ENCODE measurements at regions not wholly inside any gene's neighbourhood (a gene's known extent, or its start where the extent isn't known, plus 50 kb on each side); places are given as distances from the start of the nearest gene placed in this dataset.

DNA sequence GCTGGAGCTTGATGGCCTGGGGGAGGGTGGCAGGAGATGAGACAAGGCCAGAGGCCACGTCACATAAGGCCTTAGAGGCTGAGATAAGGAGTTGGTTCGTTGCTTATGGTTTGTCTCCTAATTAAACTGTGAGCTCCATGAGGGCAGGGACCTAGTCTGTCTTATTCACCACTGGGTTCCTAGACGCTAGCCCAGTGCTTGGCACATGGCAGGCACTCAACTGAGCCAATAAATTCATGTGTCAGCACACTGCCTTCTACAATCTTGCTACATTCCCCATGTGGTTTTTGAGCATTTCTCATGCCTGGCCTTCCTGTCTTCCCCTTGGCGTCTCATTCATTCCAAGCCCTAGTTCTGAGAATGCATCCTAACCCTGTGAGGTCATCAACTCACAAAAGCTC, 92.5 kb upstream of the MED13L start:
- TF ChIP-seq, protein P1, sequence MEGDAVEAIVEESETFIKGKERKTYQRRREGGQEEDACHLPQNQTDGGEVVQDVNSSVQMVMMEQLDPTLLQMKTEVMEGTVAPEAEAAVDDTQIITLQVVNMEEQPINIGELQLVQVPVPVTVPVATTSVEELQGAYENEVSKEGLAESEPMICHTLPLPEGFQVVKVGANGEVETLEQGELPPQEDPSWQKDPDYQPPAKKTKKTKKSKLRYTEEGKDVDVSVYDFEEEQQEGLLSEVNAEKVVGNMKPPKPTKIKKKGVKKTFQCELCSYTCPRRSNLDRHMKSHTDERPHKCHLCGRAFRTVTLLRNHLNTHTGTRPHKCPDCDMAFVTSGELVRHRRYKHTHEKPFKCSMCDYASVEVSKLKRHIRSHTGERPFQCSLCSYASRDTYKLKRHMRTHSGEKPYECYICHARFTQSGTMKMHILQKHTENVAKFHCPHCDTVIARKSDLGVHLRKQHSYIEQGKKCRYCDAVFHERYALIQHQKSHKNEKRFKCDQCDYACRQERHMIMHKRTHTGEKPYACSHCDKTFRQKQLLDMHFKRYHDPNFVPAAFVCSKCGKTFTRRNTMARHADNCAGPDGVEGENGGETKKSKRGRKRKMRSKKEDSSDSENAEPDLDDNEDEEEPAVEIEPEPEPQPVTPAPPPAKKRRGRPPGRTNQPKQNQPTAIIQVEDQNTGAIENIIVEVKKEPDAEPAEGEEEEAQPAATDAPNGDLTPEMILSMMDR (tag by site-specific recombination; IDR thresholded peaks at IDR 0.05) = no peak
- TF ChIP-seq, protein P2, sequence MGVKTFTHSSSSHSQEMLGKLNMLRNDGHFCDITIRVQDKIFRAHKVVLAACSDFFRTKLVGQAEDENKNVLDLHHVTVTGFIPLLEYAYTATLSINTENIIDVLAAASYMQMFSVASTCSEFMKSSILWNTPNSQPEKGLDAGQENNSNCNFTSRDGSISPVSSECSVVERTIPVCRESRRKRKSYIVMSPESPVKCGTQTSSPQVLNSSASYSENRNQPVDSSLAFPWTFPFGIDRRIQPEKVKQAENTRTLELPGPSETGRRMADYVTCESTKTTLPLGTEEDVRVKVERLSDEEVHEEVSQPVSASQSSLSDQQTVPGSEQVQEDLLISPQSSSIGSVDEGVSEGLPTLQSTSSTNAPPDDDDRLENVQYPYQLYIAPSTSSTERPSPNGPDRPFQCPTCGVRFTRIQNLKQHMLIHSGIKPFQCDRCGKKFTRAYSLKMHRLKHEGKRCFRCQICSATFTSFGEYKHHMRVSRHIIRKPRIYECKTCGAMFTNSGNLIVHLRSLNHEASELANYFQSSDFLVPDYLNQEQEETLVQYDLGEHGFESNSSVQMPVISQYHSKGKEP (tag by site-specific recombination; IDR thresholded peaks at IDR 0.05) = no peak
- no peak for TF ChIP-seq ZBTB7A (tag by site-specific recombination; IDR thresholded peaks at IDR 0.05; ENCODE audit: low read depth)
- TF ChIP-seq YY1 (tag by site-specific recombination; IDR thresholded peaks at IDR 0.05) = no peak
